ENCODE measurements at regions not wholly inside any gene's neighbourhood (a gene's known extent, or its start where the extent isn't known, plus 50 kb on each side); places are given as distances from the start of the nearest gene placed in this dataset.

DNA sequence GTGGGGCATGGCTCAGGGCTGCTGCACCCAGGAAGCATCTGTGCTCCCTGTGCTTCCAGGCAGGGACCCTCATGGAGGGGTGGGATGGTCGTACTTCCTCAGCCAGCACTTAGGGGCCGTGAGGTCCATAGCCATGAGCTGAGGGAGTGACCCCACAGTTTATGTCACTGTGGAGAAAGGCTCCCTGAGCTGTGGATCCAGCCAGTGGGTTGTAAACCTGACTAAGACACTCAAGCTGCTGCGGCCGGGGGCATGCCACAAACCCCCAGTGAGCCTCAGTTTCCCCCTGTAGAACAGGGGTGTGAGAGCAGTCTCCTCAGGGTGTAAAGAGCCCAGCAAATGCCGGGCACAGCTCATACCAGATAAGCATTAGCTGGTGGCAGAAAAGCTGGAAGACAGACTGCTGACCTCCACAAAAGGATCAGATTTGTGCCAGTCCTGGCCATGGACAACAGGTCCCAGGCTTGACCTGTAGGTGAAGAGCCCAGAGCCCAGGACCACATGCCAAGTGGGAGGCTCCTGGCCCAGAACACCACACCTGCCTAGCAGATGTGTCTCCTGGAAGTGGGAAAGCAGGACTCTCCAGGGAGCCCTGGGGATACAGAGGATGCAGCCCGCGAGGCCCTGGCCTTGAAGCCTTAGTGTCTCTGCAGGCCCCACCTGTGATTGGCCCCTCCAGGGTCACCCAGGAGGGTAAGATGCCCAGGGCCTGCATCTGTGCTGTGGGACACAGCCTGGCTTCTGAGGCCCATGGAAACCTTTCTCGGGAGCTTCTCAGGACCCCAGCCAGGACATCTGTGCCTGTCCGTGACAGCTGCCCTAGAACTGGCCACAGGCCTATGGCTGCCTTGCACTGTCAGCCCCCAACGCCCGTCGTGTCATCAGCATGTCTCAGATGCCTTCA is 78.1 kb upstream of the RET start:
- BruUV-seq (replicated peaks), result no TSS peak
- TF ChIP-seq, protein P1, sequence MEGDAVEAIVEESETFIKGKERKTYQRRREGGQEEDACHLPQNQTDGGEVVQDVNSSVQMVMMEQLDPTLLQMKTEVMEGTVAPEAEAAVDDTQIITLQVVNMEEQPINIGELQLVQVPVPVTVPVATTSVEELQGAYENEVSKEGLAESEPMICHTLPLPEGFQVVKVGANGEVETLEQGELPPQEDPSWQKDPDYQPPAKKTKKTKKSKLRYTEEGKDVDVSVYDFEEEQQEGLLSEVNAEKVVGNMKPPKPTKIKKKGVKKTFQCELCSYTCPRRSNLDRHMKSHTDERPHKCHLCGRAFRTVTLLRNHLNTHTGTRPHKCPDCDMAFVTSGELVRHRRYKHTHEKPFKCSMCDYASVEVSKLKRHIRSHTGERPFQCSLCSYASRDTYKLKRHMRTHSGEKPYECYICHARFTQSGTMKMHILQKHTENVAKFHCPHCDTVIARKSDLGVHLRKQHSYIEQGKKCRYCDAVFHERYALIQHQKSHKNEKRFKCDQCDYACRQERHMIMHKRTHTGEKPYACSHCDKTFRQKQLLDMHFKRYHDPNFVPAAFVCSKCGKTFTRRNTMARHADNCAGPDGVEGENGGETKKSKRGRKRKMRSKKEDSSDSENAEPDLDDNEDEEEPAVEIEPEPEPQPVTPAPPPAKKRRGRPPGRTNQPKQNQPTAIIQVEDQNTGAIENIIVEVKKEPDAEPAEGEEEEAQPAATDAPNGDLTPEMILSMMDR (conservative IDR thresholded peaks at IDR 0.05; ENCODE audit: low read depth, low read length), result no peak
- no peak for TF ChIP-seq EZH2 (IDR thresholded peaks at IDR 0.05; ENCODE audit: borderline replicate concordance, low read depth, low read length, poor library complexity, severe bottlenecking)
- ChIA-PET CTCF (no interaction called here), POLR2A (ENCODE audit: low non-redundant PET) (no interaction called here)
- Histone ChIP-seq H3K36me3 (ENCODE audit: insufficient read depth, low read length, poor library complexity, severe bottlenecking) (no peaks in the 10 kb centered on the region), H3K27ac (ENCODE audit: low read depth, low read length, poor library complexity, severe bottlenecking) (no peak overlapping the region), H3K4me3 (ENCODE audit: low read depth, low read length, poor library complexity, severe bottlenecking) (no peak overlapping the region), H3K4me1 (ENCODE audit: insufficient read depth, low read length, poor library complexity, severe bottlenecking) (no peaks in the 10 kb centered on the region), H3K9me3 (ENCODE audit: low read depth, low read length, poor library complexity, severe bottlenecking) (no peaks in the 10 kb centered on the region), H3K27me3 (replicated peaks; ENCODE audit: insufficient read depth, low read depth, low read length, poor library complexity) (no peaks in the 10 kb centered on the region)
- intact Hi-C loops (cut with micrococcal nuclease; ENCODE audit: unreplicated experiment), result no loop called here
- DNase-seq (ENCODE audit: low spot score), result no peak

DNA sequence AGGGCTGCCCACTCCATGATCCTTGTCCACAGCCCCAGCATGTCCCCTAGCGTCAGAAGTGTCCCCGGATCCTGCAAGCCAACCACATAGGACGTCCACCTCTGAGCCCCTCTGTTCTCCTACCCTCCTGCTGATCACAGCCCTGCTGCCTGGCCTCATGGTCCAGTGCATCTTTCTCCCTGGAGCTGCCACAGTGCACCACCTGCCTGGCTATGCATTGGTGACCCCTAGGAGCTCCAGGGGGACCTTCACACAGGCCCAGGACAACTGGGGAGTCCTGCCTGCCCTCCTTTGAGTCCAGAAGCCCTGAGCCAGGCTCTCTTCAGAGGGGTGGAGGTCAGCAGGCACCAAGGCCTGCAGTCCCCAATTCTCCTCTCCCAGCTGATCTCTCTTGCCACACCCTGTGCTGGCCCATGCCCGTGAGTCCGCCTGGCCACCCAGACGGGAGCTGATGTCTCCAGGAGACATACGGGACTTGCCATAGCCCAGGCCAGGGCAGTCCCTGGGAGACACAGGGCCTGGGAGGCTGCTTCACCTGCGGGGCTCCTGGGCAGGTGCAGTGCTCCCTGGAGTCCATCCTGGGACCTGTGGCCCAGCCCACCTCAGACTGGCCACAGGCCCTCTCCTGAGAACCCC is 77.4 kb upstream of the RET start:
- no peak overlapping the region for H3K27ac ChIP-seq (ENCODE audit: low read depth, low read length, poor library complexity, severe bottlenecking)

DNA sequence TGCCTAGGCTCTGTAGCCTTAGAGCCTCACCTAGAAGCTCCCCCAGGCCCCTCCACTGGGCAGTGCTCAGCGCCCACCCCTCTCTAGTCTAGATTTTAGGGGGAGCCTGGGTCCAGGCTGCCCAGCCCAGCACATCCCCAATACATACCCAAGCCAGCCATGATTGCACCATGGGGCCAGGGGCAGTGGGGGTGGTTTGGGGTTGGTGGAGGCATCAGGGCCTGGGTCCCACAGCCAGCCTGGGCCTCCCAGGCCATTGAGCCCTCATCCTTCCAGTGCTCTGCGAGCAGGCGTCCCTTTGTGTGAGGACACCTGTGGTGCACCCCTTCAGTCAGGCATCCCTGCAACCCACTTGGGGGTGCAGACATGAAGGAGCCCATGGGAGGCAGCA is 76.9 kb upstream of the RET start:
- Histone ChIP-seq H3K4me3 (ENCODE audit: low read depth, low read length, poor library complexity, severe bottlenecking) (no peak overlapping the region), H3K27me3 (replicated peaks; ENCODE audit: insufficient read depth, low read depth, low read length, poor library complexity) (no peaks in the 10 kb centered on the region), H3K4me1 (ENCODE audit: insufficient read depth, low read length, poor library complexity, severe bottlenecking) (no peaks in the 10 kb centered on the region), H3K36me3 (ENCODE audit: insufficient read depth, low read length, poor library complexity, severe bottlenecking) (no peaks in the 10 kb centered on the region), H3K9me3 (ENCODE audit: low read depth, low read length, poor library complexity, severe bottlenecking) (no peaks in the 10 kb centered on the region), H3K27ac (ENCODE audit: low read depth, low read length, poor library complexity, severe bottlenecking) (no peak overlapping the region)
- CTCF ChIA-PET, result no interaction called here
- POLR2A ChIA-PET (ENCODE audit: low non-redundant PET), result no interaction called here
- intact Hi-C loops (cut with micrococcal nuclease; ENCODE audit: unreplicated experiment), result no loop called here
- DNase-seq (ENCODE audit: low spot score), result no peak
- TF ChIP-seq, protein P1 (conservative IDR thresholded peaks at IDR 0.05; ENCODE audit: low read depth, low read length), result no peak
- TF ChIP-seq EZH2 (IDR thresholded peaks at IDR 0.05; ENCODE audit: borderline replicate concordance, low read depth, low read length, poor library complexity, severe bottlenecking), result no peak
- no TSS peak for BruUV-seq (replicated peaks)

More for the DNA sequence above, 77.4 kb upstream of the RET start:
- CTCF ChIA-PET, result no interaction called here
- BruUV-seq (replicated peaks), result no TSS peak
- intact Hi-C loops (cut with micrococcal nuclease; ENCODE audit: unreplicated experiment), result no loop called here
- no peaks in the 10 kb centered on the region for H3K9me3 ChIP-seq (ENCODE audit: low read depth, low read length, poor library complexity, severe bottlenecking)
- POLR2A ChIA-PET (ENCODE audit: low non-redundant PET), result no interaction called here
- TF ChIP-seq, protein P1 (conservative IDR thresholded peaks at IDR 0.05; ENCODE audit: low read depth, low read length), result no peak
- TF ChIP-seq EZH2 (IDR thresholded peaks at IDR 0.05; ENCODE audit: borderline replicate concordance, low read depth, low read length, poor library complexity, severe bottlenecking), result no peak
- no peaks in the 10 kb centered on the region for H3K36me3 ChIP-seq (ENCODE audit: insufficient read depth, low read length, poor library complexity, severe bottlenecking)
- no peaks in the 10 kb centered on the region for H3K27me3 ChIP-seq (replicated peaks; ENCODE audit: insufficient read depth, low read depth, low read length, poor library complexity)
- no peak overlapping the region for H3K4me3 ChIP-seq (ENCODE audit: low read depth, low read length, poor library complexity, severe bottlenecking)
- no peak for DNase-seq (ENCODE audit: low spot score)
- H3K4me1 ChIP-seq (ENCODE audit: insufficient read depth, low read length, poor library complexity, severe bottlenecking), result no peaks in the 10 kb centered on the region

Measured in A673 (cell line).